ENCODE measurements at regions not wholly inside any gene's neighbourhood (a gene's known extent, or its start where the extent isn't known, plus 50 kb on each side); places are given as distances from the start of the nearest gene placed in this dataset.

- Histone ChIP-seq H3K9ac (ENCODE audit: low read depth, low read length) (no peak overlapping the region), H3K4me1 (ENCODE audit: control insufficient read depth, insufficient read depth, low read length) (peaks cover 35% of the 10 kb centered on the region), H3K27me3 (ENCODE audit: control insufficient read depth, insufficient read depth, low read length) (peaks cover 14% of the 10 kb centered on the region)
Measured at GRCh38 chr3:64464955-64465354, 222.8 kb downstream of the ADAMTS9 start.

GRCh38 chr3:64463981-64464380 is 223.8 kb downstream of the ADAMTS9 start:
- H3K9ac ChIP-seq (ENCODE audit: low read depth, low read length), result no peak overlapping the region
- H3K4me1 ChIP-seq (ENCODE audit: control insufficient read depth, insufficient read depth, low read length), result peaks cover 39% of the 10 kb centered on the region
- no peak overlapping the region for H3K4me3 ChIP-seq (ENCODE audit: low read length)
- no peaks in the 10 kb centered on the region for H3K9me3 ChIP-seq (replicated peaks; ENCODE audit: low read length)
- no peak overlapping the region for H3K4me2 ChIP-seq (ENCODE audit: low read length)
- H3K27me3 ChIP-seq (ENCODE audit: control insufficient read depth, insufficient read depth, low read length), result peaks cover 14% of the 10 kb centered on the region
- H3K36me3 ChIP-seq (ENCODE audit: insufficient read depth, low read length), result no peaks in the 10 kb centered on the region

More at GRCh38 chr3:64464955-64465354, 222.8 kb downstream of the ADAMTS9 start:
- no peaks in the 10 kb centered on the region for H3K36me3 ChIP-seq (ENCODE audit: insufficient read depth, low read length)
- no peak overlapping the region for H3K4me2 ChIP-seq (ENCODE audit: low read length)
- no peaks in the 10 kb centered on the region for H3K9me3 ChIP-seq (replicated peaks; ENCODE audit: low read length)
- H3K4me3 ChIP-seq (ENCODE audit: low read length), result no peak overlapping the region

DNA sequence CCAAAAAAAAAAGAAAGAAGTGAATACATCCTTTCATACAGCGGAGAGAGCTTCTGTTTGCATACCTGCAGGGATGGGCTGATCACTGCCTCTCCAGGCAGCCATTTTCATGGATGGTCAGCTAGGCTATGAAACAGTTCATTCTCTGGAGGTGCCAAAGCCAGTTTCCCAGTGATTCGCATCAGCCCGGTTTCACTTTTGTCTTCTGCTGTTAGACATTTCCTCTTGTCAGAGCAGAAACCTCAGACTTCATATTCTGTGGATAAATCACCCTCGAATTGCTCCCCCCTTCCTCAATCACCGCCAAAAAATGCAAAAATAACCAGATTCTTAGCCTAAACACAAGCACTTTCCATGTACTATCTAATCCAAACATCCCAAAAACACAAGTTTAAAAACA is 225.6 kb downstream of the ADAMTS9 start:
- H3K4me1 ChIP-seq (ENCODE audit: control insufficient read depth, insufficient read depth, low read length), result peaks cover 48% of the 10 kb centered on the region
- no peaks in the 10 kb centered on the region for H3K9me3 ChIP-seq (replicated peaks; ENCODE audit: low read length)
- H3K27me3 ChIP-seq (ENCODE audit: control insufficient read depth, insufficient read depth, low read length), result peaks cover 14% of the 10 kb centered on the region
- peak overlapping the region; percentile 79 for H3K4me2 ChIP-seq (ENCODE audit: low read length)
- no peaks in the 10 kb centered on the region for H3K36me3 ChIP-seq (ENCODE audit: insufficient read depth, low read length)
- peak overlapping the region; percentile 68 for H3K9ac ChIP-seq (ENCODE audit: low read depth, low read length)
- H3K4me3 ChIP-seq (ENCODE audit: low read length), result peak overlapping the region; percentile 46

GRCh38 chr3:64460877-64461276 is 226.9 kb downstream of the ADAMTS9 start:
- H3K4me1 ChIP-seq (ENCODE audit: control insufficient read depth, insufficient read depth, low read length), result peaks cover 48% of the 10 kb centered on the region
- peaks cover 16% of the 10 kb centered on the region for H3K27me3 ChIP-seq (ENCODE audit: control insufficient read depth, insufficient read depth, low read length)
- H3K9ac ChIP-seq (ENCODE audit: low read depth, low read length), result peak overlapping the region; percentile 68
- no peaks in the 10 kb centered on the region for H3K9me3 ChIP-seq (replicated peaks; ENCODE audit: low read length)
- no peak overlapping the region for H3K4me3 ChIP-seq (ENCODE audit: low read length)
- peak overlapping the region; percentile 79 for H3K4me2 ChIP-seq (ENCODE audit: low read length)
- H3K36me3 ChIP-seq (ENCODE audit: insufficient read depth, low read length), result no peaks in the 10 kb centered on the region

DNA sequence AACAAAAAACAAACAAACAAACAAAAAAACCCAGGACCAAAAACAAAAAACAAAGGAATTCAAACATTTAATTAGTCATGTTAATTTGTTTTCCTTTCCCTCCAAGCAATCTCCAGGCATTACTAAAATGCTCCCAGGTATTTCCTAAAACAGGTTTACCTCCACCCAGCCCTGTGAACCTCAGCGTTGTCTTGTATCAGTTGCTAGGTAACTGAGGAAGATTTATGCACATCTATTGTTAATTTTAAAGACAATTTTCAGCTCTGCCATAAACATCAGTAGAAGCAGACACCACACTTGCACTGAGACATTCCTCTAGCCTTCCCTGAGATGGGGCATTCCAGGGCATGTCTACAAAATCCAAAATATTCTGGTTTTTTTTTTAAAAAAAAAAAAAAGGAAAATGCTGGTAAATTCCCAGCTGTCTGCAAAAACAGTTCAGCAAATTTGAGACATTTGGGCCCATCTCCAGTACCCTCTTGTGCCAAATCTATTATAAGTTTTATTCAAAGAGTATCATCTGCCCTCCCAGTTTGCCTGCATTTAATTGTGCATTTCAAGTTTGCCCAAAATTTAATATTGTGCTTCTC is 227.6 kb downstream of the ADAMTS9 start:
- no peak overlapping the region for H3K4me3 ChIP-seq (ENCODE audit: low read length)
- H3K27me3 ChIP-seq (ENCODE audit: control insufficient read depth, insufficient read depth, low read length), result peaks cover 11% of the 10 kb centered on the region
- H3K4me2 ChIP-seq (ENCODE audit: low read length), result peak overlapping the region; percentile 6
- peak overlapping the region; percentile 11 for H3K9ac ChIP-seq (ENCODE audit: low read depth, low read length)
- H3K36me3 ChIP-seq (ENCODE audit: insufficient read depth, low read length), result no peaks in the 10 kb centered on the region
- H3K9me3 ChIP-seq (replicated peaks; ENCODE audit: low read length), result no peaks in the 10 kb centered on the region
- H3K4me1 ChIP-seq (ENCODE audit: control insufficient read depth, insufficient read depth, low read length), result peaks cover 48% of the 10 kb centered on the region

DNA sequence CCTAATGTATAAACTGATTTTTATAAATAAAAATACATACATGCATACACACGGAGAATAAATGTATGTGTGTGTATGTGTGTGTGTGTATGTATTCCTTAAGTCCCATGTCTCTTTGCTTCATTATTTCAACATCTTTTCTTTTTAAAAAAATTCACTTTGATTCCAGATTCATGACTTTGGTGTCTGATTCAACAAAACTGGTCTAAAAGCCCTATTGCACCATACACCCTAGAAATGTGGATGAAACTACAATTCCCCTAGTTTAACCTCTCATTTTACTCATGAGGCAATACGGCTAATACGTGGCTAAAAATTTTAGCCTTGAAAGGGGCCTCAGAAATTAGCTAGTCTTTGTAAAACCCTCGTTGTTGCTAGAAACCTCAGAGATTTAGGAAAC is 228.1 kb downstream of the ADAMTS9 start:
- peaks cover 9% of the 10 kb centered on the region for H3K27me3 ChIP-seq (ENCODE audit: control insufficient read depth, insufficient read depth, low read length)
- no peaks in the 10 kb centered on the region for H3K36me3 ChIP-seq (ENCODE audit: insufficient read depth, low read length)
- H3K4me2 ChIP-seq (ENCODE audit: low read length), result no peak overlapping the region
- peaks cover 48% of the 10 kb centered on the region for H3K4me1 ChIP-seq (ENCODE audit: control insufficient read depth, insufficient read depth, low read length)
- H3K4me3 ChIP-seq (ENCODE audit: low read length), result no peak overlapping the region
- no peak overlapping the region for H3K9ac ChIP-seq (ENCODE audit: low read depth, low read length)
- no peaks in the 10 kb centered on the region for H3K9me3 ChIP-seq (replicated peaks; ENCODE audit: low read length)

GRCh38 chr3:64457811-64458210 is 230.0 kb downstream of the ADAMTS9 start:
- peaks cover 2% of the 10 kb centered on the region for H3K27me3 ChIP-seq (ENCODE audit: control insufficient read depth, insufficient read depth, low read length)

DNA sequence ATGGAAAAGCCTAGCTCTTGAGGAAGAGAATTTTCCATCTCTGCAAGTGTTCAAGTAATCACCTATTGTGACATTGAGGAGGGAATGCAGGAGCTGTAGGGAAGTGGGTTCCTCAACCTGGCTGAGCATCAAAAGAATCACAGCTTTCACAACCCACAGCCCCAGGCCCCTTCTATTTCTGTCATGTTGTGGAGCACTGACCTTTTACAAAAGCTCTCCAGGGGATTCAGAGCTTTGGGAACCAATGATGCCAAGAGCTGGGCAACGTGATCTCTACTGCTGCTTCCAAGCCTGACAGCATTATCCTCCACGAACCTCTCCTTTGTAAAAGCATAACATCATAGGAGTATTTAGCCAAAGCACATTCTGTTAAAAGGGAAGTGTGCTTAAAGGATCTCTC is 231.1 kb downstream of the ADAMTS9 start:
- Histone ChIP-seq H3K27me3 (ENCODE audit: control insufficient read depth, insufficient read depth, low read length) (peaks cover 10% of the 10 kb centered on the region), H3K9ac (ENCODE audit: low read depth, low read length) (no peak overlapping the region), H3K36me3 (ENCODE audit: insufficient read depth, low read length) (no peaks in the 10 kb centered on the region), H3K4me3 (ENCODE audit: low read length) (no peak overlapping the region), H3K9me3 (replicated peaks; ENCODE audit: low read length) (no peaks in the 10 kb centered on the region), H3K4me2 (ENCODE audit: low read length) (no peak overlapping the region), H3K4me1 (ENCODE audit: control insufficient read depth, insufficient read depth, low read length) (peaks cover 36% of the 10 kb centered on the region)

More at GRCh38 chr3:64457811-64458210, 230.0 kb downstream of the ADAMTS9 start:
- peaks cover 48% of the 10 kb centered on the region for H3K4me1 ChIP-seq (ENCODE audit: control insufficient read depth, insufficient read depth, low read length)
- no peaks in the 10 kb centered on the region for H3K9me3 ChIP-seq (replicated peaks; ENCODE audit: low read length)
- no peaks in the 10 kb centered on the region for H3K36me3 ChIP-seq (ENCODE audit: insufficient read depth, low read length)
- no peak overlapping the region for H3K4me3 ChIP-seq (ENCODE audit: low read length)
- no peak overlapping the region for H3K4me2 ChIP-seq (ENCODE audit: low read length)
- H3K9ac ChIP-seq (ENCODE audit: low read depth, low read length), result no peak overlapping the region

- Histone ChIP-seq H3K9me3 (replicated peaks; ENCODE audit: low read length) (no peaks in the 10 kb centered on the region), H3K4me2 (ENCODE audit: low read length) (no peak overlapping the region), H3K27me3 (ENCODE audit: control insufficient read depth, insufficient read depth, low read length) (peaks cover 22% of the 10 kb centered on the region), H3K4me3 (ENCODE audit: low read length) (no peak overlapping the region), H3K9ac (ENCODE audit: low read depth, low read length) (no peak overlapping the region), H3K36me3 (ENCODE audit: insufficient read depth, low read length) (no peaks in the 10 kb centered on the region), H3K4me1 (ENCODE audit: control insufficient read depth, insufficient read depth, low read length) (peaks cover 23% of the 10 kb centered on the region)
Measured at GRCh38 chr3:64455351-64455750, 230.1 kb upstream of the PRICKLE2 start.

- H3K36me3 ChIP-seq (ENCODE audit: insufficient read depth, low read length), result no peaks in the 10 kb centered on the region
- H3K4me1 ChIP-seq (ENCODE audit: control insufficient read depth, insufficient read depth, low read length), result peaks cover 18% of the 10 kb centered on the region
- H3K4me2 ChIP-seq (ENCODE audit: low read length), result no peak overlapping the region
- H3K4me3 ChIP-seq (ENCODE audit: low read length), result no peak overlapping the region
- H3K9ac ChIP-seq (ENCODE audit: low read depth, low read length), result no peak overlapping the region
- H3K27me3 ChIP-seq (ENCODE audit: control insufficient read depth, insufficient read depth, low read length), result peaks cover 23% of the 10 kb centered on the region
- H3K9me3 ChIP-seq (replicated peaks; ENCODE audit: low read length), result no peaks in the 10 kb centered on the region
Measured at GRCh38 chr3:64454768-64455167, 229.5 kb upstream of the PRICKLE2 start.

DNA sequence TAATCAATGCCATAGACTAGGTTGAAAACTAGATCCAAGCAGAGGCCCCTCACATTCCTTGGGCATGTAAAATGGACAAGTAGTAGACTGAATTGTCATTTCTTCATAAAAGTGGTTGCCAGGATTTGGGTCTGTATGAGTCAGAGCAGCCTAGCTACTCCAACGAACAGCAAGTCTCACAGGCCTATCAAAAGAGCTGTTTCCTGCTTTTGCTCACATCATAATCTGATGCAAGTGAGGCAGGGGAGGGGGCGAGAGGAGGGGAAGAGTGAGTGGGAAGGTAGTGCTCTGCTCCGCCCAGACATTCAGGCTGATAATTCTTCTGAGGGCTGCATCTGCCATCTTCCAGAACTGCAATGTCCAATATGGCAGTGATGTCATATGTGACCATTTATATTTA is 228.9 kb upstream of the PRICKLE2 start:
- no peaks in the 10 kb centered on the region for H3K9me3 ChIP-seq (replicated peaks; ENCODE audit: low read length)
- H3K36me3 ChIP-seq (ENCODE audit: insufficient read depth, low read length), result no peaks in the 10 kb centered on the region
- H3K4me1 ChIP-seq (ENCODE audit: control insufficient read depth, insufficient read depth, low read length), result peaks cover 16% of the 10 kb centered on the region
- no peak overlapping the region for H3K4me2 ChIP-seq (ENCODE audit: low read length)
- no peak overlapping the region for H3K9ac ChIP-seq (ENCODE audit: low read depth, low read length)
- H3K27me3 ChIP-seq (ENCODE audit: control insufficient read depth, insufficient read depth, low read length), result peaks cover 23% of the 10 kb centered on the region
- no peak overlapping the region for H3K4me3 ChIP-seq (ENCODE audit: low read length)

DNA sequence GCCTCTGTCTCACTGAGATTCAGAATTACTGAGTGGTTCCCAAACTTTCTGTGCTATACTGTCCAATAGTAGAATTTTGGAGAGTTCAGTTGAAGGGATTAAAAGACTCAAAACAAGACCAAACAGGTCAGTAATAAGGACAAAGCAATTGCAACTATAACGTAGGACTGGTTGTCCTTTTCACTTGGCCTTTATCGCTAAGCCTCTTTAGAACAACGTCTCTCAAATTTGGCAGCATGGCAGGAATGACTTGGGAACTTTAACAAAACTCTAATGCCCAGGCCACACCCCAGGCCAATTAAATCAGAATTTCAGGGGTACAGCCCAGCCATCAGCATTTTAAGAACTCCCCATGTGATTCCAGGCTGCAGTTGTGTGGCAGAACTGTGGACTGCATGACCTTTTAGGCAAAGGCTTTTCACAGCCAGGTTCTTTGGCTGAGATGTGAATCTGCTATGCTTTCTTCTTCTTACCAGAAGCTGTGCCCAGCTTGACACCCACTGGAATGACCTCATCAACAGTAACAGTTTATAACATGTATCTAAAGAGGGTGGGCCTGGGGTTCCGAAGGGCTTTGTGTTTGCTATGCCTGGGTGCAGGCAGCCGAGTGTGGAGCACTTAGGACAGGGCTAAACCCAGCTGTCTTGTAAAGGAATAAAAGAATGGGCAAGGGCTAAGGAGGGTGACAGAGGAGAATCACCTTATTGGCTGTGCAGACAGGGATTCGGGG is 226.2 kb upstream of the PRICKLE2 start:
- Histone ChIP-seq H3K9ac (ENCODE audit: low read depth, low read length) (no peak overlapping the region), H3K4me3 (ENCODE audit: low read length) (no peak overlapping the region), H3K4me2 (ENCODE audit: low read length) (no peak overlapping the region), H3K27me3 (ENCODE audit: control insufficient read depth, insufficient read depth, low read length) (peaks cover 42% of the 10 kb centered on the region), H3K36me3 (ENCODE audit: insufficient read depth, low read length) (no peaks in the 10 kb centered on the region), H3K4me1 (ENCODE audit: control insufficient read depth, insufficient read depth, low read length) (peaks cover 6% of the 10 kb centered on the region), H3K9me3 (replicated peaks; ENCODE audit: low read length) (no peaks in the 10 kb centered on the region)

All from skeletal muscle satellite cell (primary cell).